K562 (cell line): ENCODE measurements at regions not wholly inside any gene's neighbourhood (a gene's known extent, or its start where the extent isn't known, plus 50 kb on each side); places are given as distances from the start of the nearest gene placed in this dataset.

Experiments used
- ATAC-seq: fragments of 200-7000 bp; cut with Tn5 transposase; 3 replicates; pipeline ENCODE4 v1.9.1; 2020; ENCODE audit warnings: moderate library complexity
- BruUV-seq: library from RNA; stranded (reverse); fragments of 400-500 nt; replicated peaks from 2 replicates; lab custom pipeline; 2021; lab: Mats Ljungman, UMichigan
- CTCF ChIA-PET: fragments of 300-600 bp; formaldehyde crosslinking; extraction: SDS; loops from one replicate; lab custom pipeline; 2021; ENCODE audit warnings: low intra/inter-chr PET ratio; lab: Yijun Ruan, JAX
- POLR2A ChIA-PET: fragments of 300-600, 350-650 bp; sonication (Branson Sonifier 250); formaldehyde crosslinking; extraction: SDS; loops from one replicate; lab custom pipeline; 2021; ENCODE audit warnings: antibody characterized with exemption, inconsistent platforms; lab: Yijun Ruan, JAX
- DNase-seq, 4 experiments: peaks; one replicate each; pipeline versions ENCODE4 v3.0.0 to v3.0.0-alpha.2; 2011 to 2018; ENCODE audit warnings: low spot score in 3 of 4, mixed read lengths in 3 of 4; ENCODE audit errors: extremely low read depth in 1 of 4
- FAIRE-seq: peaks from 2 replicates; lab custom pipeline; 2011; peaks lifted over from hg19 to GRCh38; lab: Jason Lieb, UNC
- H2AFZ ChIP-seq: 2 replicates; pipeline ENCODE4 v1.6.0; 2011; ENCODE audit warnings: low read depth, low read length, control low read depth, inconsistent platforms
- H3K27ac ChIP-seq: fragments of 200-600 bp; 3 replicates; pipeline ENCODE4 v1.8.0; 2011; ENCODE audit warnings: low read depth, mild to moderate bottlenecking, control low read depth, inconsistent platforms, low read length, moderate library complexity, mixed read lengths; ENCODE audit errors: extremely low read depth
- H3K27me3 ChIP-seq, 2 experiments: fragments of 300-600 bp in 1 of 2; 2 replicates in 1 of 2; 3 replicates in 1 of 2; pipeline versions ENCODE4 v1.6.0 to v1.8.0; 2011; ENCODE audit warnings: inconsistent platforms in 2 of 2, low read length in 2 of 2, mild to moderate bottlenecking in 1 of 2, mixed read lengths in 1 of 2, moderate library complexity in 1 of 2; ENCODE audit not compliant: control insufficient read depth in 2 of 2, insufficient read depth in 2 of 2
- H3K36me3 ChIP-seq: fragments of 300-600 bp; 3 replicates; pipeline ENCODE4 v1.8.0; 2011; ENCODE audit warnings: mild to moderate bottlenecking, low read length, inconsistent platforms; ENCODE audit not compliant: control insufficient read depth, insufficient read depth
- H3K4me1 ChIP-seq, 2 experiments: fragments of 200-600 bp in 1 of 2; replicated peaks in 1 of 2; 2 replicates in 1 of 2; 3 replicates in 1 of 2; pipeline versions ENCODE4 v1.5.1 to v1.8.0; 2011; ENCODE audit warnings: inconsistent platforms in 2 of 2, low read length in 2 of 2, mild to moderate bottlenecking in 1 of 2, mixed read lengths in 1 of 2, moderate library complexity in 1 of 2; ENCODE audit not compliant: control insufficient read depth in 2 of 2, insufficient read depth in 2 of 2
- H3K4me2 ChIP-seq: 2 replicates; pipeline ENCODE4 v1.6.1; 2011; ENCODE audit warnings: low read length, control low read depth, inconsistent platforms, mixed read lengths; ENCODE audit not compliant: insufficient read depth
- H3K4me3 ChIP-seq: fragments of 200-600 bp; sonication (generic), shearing (Covaris generic); 2 replicates; pipeline ENCODE4 v1.5.1; 2016; ENCODE audit warnings: control low read depth, inconsistent platforms
- H3K79me2 ChIP-seq: fragments of 200-600 bp; 3 replicates; pipeline ENCODE4 v1.8.0; 2011; ENCODE audit warnings: low read length, inconsistent platforms; ENCODE audit not compliant: control insufficient read depth, insufficient read depth
- H3K9ac ChIP-seq, 2 experiments: 2 replicates each; pipeline versions ENCODE4 v1.6.0 to v1.6.1; 2011; ENCODE audit warnings: low read depth in 2 of 2, low read length in 2 of 2, control low read depth in 1 of 2, inconsistent platforms in 1 of 2, mild to moderate bottlenecking in 1 of 2, mixed read lengths in 1 of 2; ENCODE audit not compliant: insufficient read depth in 1 of 2
- H3K9me1 ChIP-seq: one replicate; pipeline ENCODE4 v1.6.0; 2011; ENCODE audit warnings: inconsistent platforms, mild to moderate bottlenecking, low read length, moderate library complexity; ENCODE audit not compliant: control insufficient read depth, insufficient read depth
- H3K9me3 ChIP-seq: replicated peaks from 2 replicates; pipeline ENCODE4 v1.5.1; 2011; ENCODE audit warnings: low read depth, low read length, inconsistent platforms; ENCODE audit not compliant: control insufficient read depth, insufficient read depth
- H4K20me1 ChIP-seq: replicated peaks from 2 replicates; pipeline ENCODE4 v1.6.1; 2011; ENCODE audit warnings: low read length, inconsistent platforms, mixed read lengths; ENCODE audit not compliant: control insufficient read depth, insufficient read depth
- ASH1L ChIP-seq: fragments of 450-650 bp; IDR thresholded peaks from 2 replicates; pipeline ENCODE4 v1.6.1; 2018; ENCODE audit warnings: borderline replicate concordance, mild to moderate bottlenecking, low read depth; ENCODE audit not compliant: partially characterized antibody
- HNRNPL ChIP-seq: fragments of 200-400 bp; formaldehyde crosslinking; IDR thresholded peaks from 2 replicates; pipeline ENCODE4 v1.6.1; 2017; ENCODE audit warnings: low read depth, mild to moderate bottlenecking, low read length
- KAT7 ChIP-seq: sonication (generic); formaldehyde crosslinking; IDR thresholded peaks from 2 replicates; pipeline ENCODE4 v1.8.0; 2022; ENCODE audit warnings: missing genetic modification reagents, mild to moderate bottlenecking, borderline replicate concordance
- L3MBTL2 ChIP-seq: fragments of 450-650 bp; IDR thresholded peaks from 2 replicates; pipeline ENCODE4 v1.6.1; 2016; ENCODE audit warnings: mild to moderate bottlenecking, moderate library complexity
- MCM7 ChIP-seq, 2 experiments: fragments of 450-650 bp; IDR thresholded peaks; 2 replicates each; pipeline ENCODE4 v1.6.1; 2016 to 2018
- NFIC ChIP-seq: fragments of 450-650 bp; IDR thresholded peaks from 2 replicates; pipeline ENCODE4 v1.6.1; 2017; ENCODE audit warnings: mild to moderate bottlenecking, inconsistent platforms
- TAF1 ChIP-seq: IDR thresholded peaks from 2 replicates; pipeline ENCODE4 v1.6.1; 2011; ENCODE audit warnings: mild to moderate bottlenecking, low read length, moderate library complexity; ENCODE audit not compliant: insufficient read depth, control insufficient read depth, severe bottlenecking; ENCODE audit errors: extremely low read depth
- XRCC3 ChIP-seq: fragments of 450-650 bp; IDR thresholded peaks from 2 replicates; pipeline ENCODE4 v1.6.1; 2017; ENCODE audit warnings: mild to moderate bottlenecking, moderate library complexity
- ZBTB17 ChIP-seq: fragments of 450-650 bp; formaldehyde crosslinking; IDR thresholded peaks from 2 replicates; pipeline ENCODE4 v1.4.0; 2020; ENCODE audit warnings: mild to moderate bottlenecking
- ZNF23 ChIP-seq: fragments of 250-450 bp; sonication (Bioruptor Pico); IDR thresholded peaks from 2 replicates; pipeline ENCODE4 v1.4.0; 2020; ENCODE audit warnings: mild to moderate bottlenecking
- ZNF79 ChIP-seq: fragments of 250-450 bp; sonication (Bioruptor Pico); IDR thresholded peaks from 2 replicates; pipeline ENCODE4 v1.4.0; 2020; ENCODE audit warnings: low read depth, mild to moderate bottlenecking, moderate library complexity
- WGBS: fragments of 100-300 bp; shearing (Covaris generic); methylation state at CpG from one replicate; pipeline ENCODE4 v1.1.6; 2016; ENCODE audit warnings: low coverage, mixed read lengths; ENCODE audit not compliant: insufficient coverage; ENCODE audit errors: missing lambda C conversion rate; 5-methylcytosine and 5-hydroxymethylcytosine counted together
- in situ Hi-C: fragments of 300-500 bp; cut with MboI; formaldehyde crosslinking; loops from 4 replicates; pipeline ENCODE4 v1.15.0; 2018; ENCODE audit warnings: inconsistent platforms, mixed read lengths
- intact Hi-C: fragments of 100-400 bp; cut with micrococcal nuclease; formaldehyde crosslinking; loops from 2 replicates; pipeline ENCODE4 v1.14.2; 2022
- TF ChIP-seq, protein P1 (sequence below), 2 experiments: fragments of 450-650 bp; formaldehyde crosslinking in 1 of 2; IDR thresholded peaks; 2 replicates each; pipeline versions ENCODE4 v1.4.0 to v1.6.1; 2014 to 2020; ENCODE audit warnings: mild to moderate bottlenecking in 2 of 2, borderline replicate concordance in 1 of 2, low read depth in 1 of 2
- TF ChIP-seq, protein P2 (sequence below): fragments of 250-450 bp; sonication (Bioruptor Pico); IDR thresholded peaks from 2 replicates; pipeline ENCODE4 v1.9.0; 2021; ENCODE audit warnings: mild to moderate bottlenecking
- TF ChIP-seq, protein P3 (sequence below): fragments of 450-650 bp; formaldehyde crosslinking; conservative IDR thresholded peaks from 2 replicates; pipeline ENCODE4 v1.4.0; 2022; ENCODE audit warnings: mild to moderate bottlenecking, missing genetic modification characterization

DNA sequence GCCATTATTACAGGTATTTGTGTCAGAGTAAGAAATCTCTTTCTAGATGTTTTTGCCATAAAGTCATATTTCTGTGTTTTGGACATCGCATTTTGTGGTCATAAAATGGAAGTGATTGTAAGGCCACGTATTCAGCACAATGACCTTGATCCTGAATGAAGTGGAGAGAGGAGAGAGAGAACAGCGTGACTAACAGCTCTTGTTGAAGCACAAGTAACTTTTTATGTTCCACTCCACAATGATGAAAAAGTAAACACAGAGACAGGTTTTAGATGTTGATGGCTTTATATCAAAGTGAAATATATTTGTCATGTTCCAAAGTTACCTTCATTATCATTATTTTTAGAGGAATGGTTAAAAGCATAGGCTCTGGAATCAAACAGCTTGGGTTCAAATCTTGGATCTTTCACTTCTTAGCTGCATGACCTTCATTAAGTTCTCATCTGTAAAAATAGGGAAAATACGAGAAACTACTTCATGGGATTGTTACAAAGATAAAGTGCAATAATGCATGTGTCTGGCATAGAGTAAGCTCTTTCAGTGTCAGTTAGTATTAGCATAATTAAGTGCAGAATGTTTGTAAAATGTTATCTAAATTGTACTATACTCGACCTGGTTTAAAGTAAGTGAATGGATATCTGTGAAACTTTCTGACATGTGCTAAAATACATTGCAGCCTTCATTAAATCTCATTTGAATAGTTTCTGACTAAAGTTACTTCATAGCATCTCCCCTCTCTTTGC lies 341.5 kb upstream of the DNAJC19 start:
- DNase-seq (no peak), ATAC-seq (no peak), FAIRE-seq (no peak)
- no peaks in the 10 kb centered on the region for H4K20me1 ChIP-seq
- no peak overlapping the region for H3K27ac ChIP-seq
- no peaks in the 10 kb centered on the region for H3K79me2 ChIP-seq
- in situ Hi-C loops (no loop called here), intact Hi-C loops (no loop called here)
- ChIA-PET CTCF (no interaction called here), POLR2A (no interaction called here)
- no peak overlapping the region for H3K4me2 ChIP-seq
- no TSS peak for BruUV-seq
- H3K4me3 ChIP-seq = no peak overlapping the region
- H2AFZ ChIP-seq = no peak overlapping the region
- 1% methylated on average over 5 of the region's 5 CpGs for WGBS
- no peaks in the 10 kb centered on the region for H3K27me3 ChIP-seq
- H3K9ac ChIP-seq = no peak overlapping the region
- no peaks in the 10 kb centered on the region for H3K4me1 ChIP-seq
- H3K9me3 ChIP-seq = no peaks in the 10 kb centered on the region
- H3K9me1 ChIP-seq = no peaks in the 10 kb centered on the region
- H3K36me3 ChIP-seq = no peaks in the 10 kb centered on the region
- TF ChIP-seq, protein P1, sequence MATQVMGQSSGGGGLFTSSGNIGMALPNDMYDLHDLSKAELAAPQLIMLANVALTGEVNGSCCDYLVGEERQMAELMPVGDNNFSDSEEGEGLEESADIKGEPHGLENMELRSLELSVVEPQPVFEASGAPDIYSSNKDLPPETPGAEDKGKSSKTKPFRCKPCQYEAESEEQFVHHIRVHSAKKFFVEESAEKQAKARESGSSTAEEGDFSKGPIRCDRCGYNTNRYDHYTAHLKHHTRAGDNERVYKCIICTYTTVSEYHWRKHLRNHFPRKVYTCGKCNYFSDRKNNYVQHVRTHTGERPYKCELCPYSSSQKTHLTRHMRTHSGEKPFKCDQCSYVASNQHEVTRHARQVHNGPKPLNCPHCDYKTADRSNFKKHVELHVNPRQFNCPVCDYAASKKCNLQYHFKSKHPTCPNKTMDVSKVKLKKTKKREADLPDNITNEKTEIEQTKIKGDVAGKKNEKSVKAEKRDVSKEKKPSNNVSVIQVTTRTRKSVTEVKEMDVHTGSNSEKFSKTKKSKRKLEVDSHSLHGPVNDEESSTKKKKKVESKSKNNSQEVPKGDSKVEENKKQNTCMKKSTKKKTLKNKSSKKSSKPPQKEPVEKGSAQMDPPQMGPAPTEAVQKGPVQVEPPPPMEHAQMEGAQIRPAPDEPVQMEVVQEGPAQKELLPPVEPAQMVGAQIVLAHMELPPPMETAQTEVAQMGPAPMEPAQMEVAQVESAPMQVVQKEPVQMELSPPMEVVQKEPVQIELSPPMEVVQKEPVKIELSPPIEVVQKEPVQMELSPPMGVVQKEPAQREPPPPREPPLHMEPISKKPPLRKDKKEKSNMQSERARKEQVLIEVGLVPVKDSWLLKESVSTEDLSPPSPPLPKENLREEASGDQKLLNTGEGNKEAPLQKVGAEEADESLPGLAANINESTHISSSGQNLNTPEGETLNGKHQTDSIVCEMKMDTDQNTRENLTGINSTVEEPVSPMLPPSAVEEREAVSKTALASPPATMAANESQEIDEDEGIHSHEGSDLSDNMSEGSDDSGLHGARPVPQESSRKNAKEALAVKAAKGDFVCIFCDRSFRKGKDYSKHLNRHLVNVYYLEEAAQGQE (IDR thresholded peaks at IDR 0.05; ENCODE audit: borderline replicate concordance) = no peak
- TF ChIP-seq, protein P1 (CRISPR knock-in tag; IDR thresholded peaks at IDR 0.05; ENCODE audit: low read depth) = no peak
- TF ChIP-seq MCM7 (IDR thresholded peaks at IDR 0.05) = no peak
- no peak for TF ChIP-seq ASH1L
- TF ChIP-seq ZBTB17 (CRISPR knock-in tag) = no peak
- TF ChIP-seq, protein P2, sequence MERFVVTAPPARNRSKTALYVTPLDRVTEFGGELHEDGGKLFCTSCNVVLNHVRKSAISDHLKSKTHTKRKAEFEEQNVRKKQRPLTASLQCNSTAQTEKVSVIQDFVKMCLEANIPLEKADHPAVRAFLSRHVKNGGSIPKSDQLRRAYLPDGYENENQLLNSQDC (CRISPR knock-in tag) = no peak
- no peak for TF ChIP-seq ZNF23
- TF ChIP-seq HNRNPL = no peak
- TF ChIP-seq TAF1 = no peak
- no peak for TF ChIP-seq KAT7 (CRISPR knock-in tag)
- TF ChIP-seq L3MBTL2 = no peak
- TF ChIP-seq NFIC = no peak
- TF ChIP-seq, protein P3, sequence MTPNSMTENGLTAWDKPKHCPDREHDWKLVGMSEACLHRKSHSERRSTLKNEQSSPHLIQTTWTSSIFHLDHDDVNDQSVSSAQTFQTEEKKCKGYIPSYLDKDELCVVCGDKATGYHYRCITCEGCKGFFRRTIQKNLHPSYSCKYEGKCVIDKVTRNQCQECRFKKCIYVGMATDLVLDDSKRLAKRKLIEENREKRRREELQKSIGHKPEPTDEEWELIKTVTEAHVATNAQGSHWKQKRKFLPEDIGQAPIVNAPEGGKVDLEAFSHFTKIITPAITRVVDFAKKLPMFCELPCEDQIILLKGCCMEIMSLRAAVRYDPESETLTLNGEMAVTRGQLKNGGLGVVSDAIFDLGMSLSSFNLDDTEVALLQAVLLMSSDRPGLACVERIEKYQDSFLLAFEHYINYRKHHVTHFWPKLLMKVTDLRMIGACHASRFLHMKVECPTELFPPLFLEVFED (CRISPR knock-in tag) = no peak
- no peak for TF ChIP-seq XRCC3
- TF ChIP-seq ZNF79 = no peak
